Endothelial cell of umbilical vein (primary cell): ENCODE measurements at regions not wholly inside any gene's neighbourhood (a gene's known extent, or its start where the extent isn't known, plus 50 kb on each side); places are given as distances from the start of the nearest gene placed in this dataset.

Experiments
- BruUV-seq: library from RNA; stranded (reverse); fragments of 400-500 nt; replicated peaks from 2 replicates; lab custom pipeline; 2021; lab: Mats Ljungman, UMichigan
- CTCF ChIA-PET: fragments of 300-600, 350-600 bp; sonication (Branson Sonifier 250); formaldehyde crosslinking; loops from one replicate; lab custom pipeline; 2021; ENCODE audit warnings: antibody characterized with exemption, inconsistent platforms; lab: Charles Lee
- POLR2A ChIA-PET: fragments of 300-600, 350-600 bp; sonication (Branson Sonifier 250); formaldehyde crosslinking; loops from one replicate; lab custom pipeline; 2021; ENCODE audit warnings: antibody characterized with exemption, inconsistent platforms; lab: Charles Lee
- DNase-seq: peaks from one replicate; pipeline ENCODE4 v3.0.0-alpha.2; 2011; ENCODE audit warnings: low read depth, low spot score
- FAIRE-seq: peaks from 2 replicates; lab custom pipeline; 2011; peaks lifted over from hg19 to GRCh38; lab: Jason Lieb, UNC
- H2AFZ ChIP-seq: 2 replicates; pipeline ENCODE4 v1.6.0; 2012; ENCODE audit warnings: low read depth, low read length, control low read depth, inconsistent platforms
- H3K27ac ChIP-seq: 2 replicates; pipeline ENCODE4 v1.5.1; 2011; ENCODE audit warnings: low read depth, mild to moderate bottlenecking, control low read depth, low read length, moderate library complexity; ENCODE audit not compliant: insufficient read depth
- H3K27me3 ChIP-seq, 2 experiments: 2 replicates each; pipeline versions ENCODE4 v1.6.0 to v1.6.1; 2011; ENCODE audit warnings: low read length in 2 of 2, mixed read lengths in 1 of 2; ENCODE audit not compliant: control insufficient read depth in 2 of 2, insufficient read depth in 2 of 2
- H3K36me3 ChIP-seq, 2 experiments: 2 replicates in 1 of 2; 3 replicates in 1 of 2; pipeline ENCODE4 v1.5.1; 2011; ENCODE audit warnings: low read length in 2 of 2, mild to moderate bottlenecking in 1 of 2, moderate library complexity in 1 of 2; ENCODE audit not compliant: control insufficient read depth in 2 of 2, insufficient read depth in 2 of 2; ENCODE audit errors: extremely low read depth in 1 of 2
- H3K4me1 ChIP-seq: 3 replicates; pipeline ENCODE4 v1.5.1; 2011; ENCODE audit warnings: mild to moderate bottlenecking, low read length; ENCODE audit not compliant: control insufficient read depth, insufficient read depth; ENCODE audit errors: extremely low read depth
- H3K4me2 ChIP-seq: 2 replicates; pipeline ENCODE4 v1.6.1; 2011; ENCODE audit warnings: low read length, control low read depth, mixed read lengths; ENCODE audit not compliant: insufficient read depth
- H3K4me3 ChIP-seq, 3 experiments: fragments of 200-600 bp in 1 of 3; sonication (generic), shearing (Covaris generic) in 1 of 3; replicated peaks in 1 of 3; 2 replicates each; pipeline ENCODE4 v1.5.1; 2011 to 2016; ENCODE audit warnings: control low read depth in 3 of 3, low read length in 3 of 3, mild to moderate bottlenecking in 2 of 3, inconsistent platforms in 1 of 3, low read depth in 1 of 3, moderate library complexity in 1 of 3; ENCODE audit not compliant: insufficient read depth in 1 of 3
- H3K79me2 ChIP-seq: 2 replicates; pipeline ENCODE4 v1.6.0; 2012; ENCODE audit warnings: low read length, inconsistent platforms; ENCODE audit not compliant: control insufficient read depth, insufficient read depth
- H3K9ac ChIP-seq: replicated peaks from 2 replicates; pipeline ENCODE3; 2011; ENCODE audit warnings: low read length, control low read depth; ENCODE audit not compliant: insufficient read depth; ENCODE audit errors: extremely low read depth
- H3K9me1 ChIP-seq: replicated peaks from 3 replicates; pipeline ENCODE4 v1.6.0; 2011; ENCODE audit warnings: mild to moderate bottlenecking, low read length; ENCODE audit not compliant: control insufficient read depth, insufficient read depth; ENCODE audit errors: extremely low read depth
- H3K9me3 ChIP-seq: replicated peaks from 2 replicates; pipeline ENCODE4 v1.5.1; 2012; ENCODE audit warnings: low read length, inconsistent platforms; ENCODE audit not compliant: control insufficient read depth, insufficient read depth
- H4K20me1 ChIP-seq: replicated peaks from 2 replicates; pipeline ENCODE3; 2011; ENCODE audit warnings: mild to moderate bottlenecking, low read length; ENCODE audit not compliant: control insufficient read depth, insufficient read depth; ENCODE audit errors: extremely low read depth
- EZH2 ChIP-seq: IDR thresholded peaks from 2 replicates; pipeline ENCODE4 v1.6.1; 2012; ENCODE audit warnings: borderline replicate concordance, low read depth, mild to moderate bottlenecking, moderate library complexity, low read length, inconsistent platforms; ENCODE audit not compliant: severe bottlenecking
- FOS ChIP-seq: IDR thresholded peaks from 2 replicates; pipeline ENCODE4 v1.6.1; 2011; ENCODE audit warnings: mild to moderate bottlenecking, low read length, moderate library complexity, borderline replicate concordance; ENCODE audit not compliant: insufficient read depth
- GATA2 ChIP-seq: IDR thresholded peaks from 2 replicates; pipeline ENCODE4 v1.7.0; 2011; ENCODE audit warnings: low read depth, mild to moderate bottlenecking, moderate library complexity, mixed read lengths, low read length; ENCODE audit not compliant: insufficient read length, insufficient read depth
- JUN ChIP-seq: IDR thresholded peaks from 2 replicates; pipeline ENCODE4 v1.6.1; 2011; ENCODE audit warnings: borderline replicate concordance, low read depth; ENCODE audit not compliant: insufficient read length, insufficient read depth
- MYC ChIP-seq: IDR thresholded peaks from one replicate; pipeline ENCODE4 v1.6.1; 2011; ENCODE audit warnings: mild to moderate bottlenecking, low read depth, low read length
- POLR2A ChIP-seq: IDR thresholded peaks from 2 replicates; pipeline ENCODE4 v1.6.1; 2012; ENCODE audit warnings: low read depth, mild to moderate bottlenecking, control low read depth, low read length
- POLR2AphosphoS5 ChIP-seq: IDR thresholded peaks from 2 replicates; pipeline ENCODE4 v1.6.1; 2012; ENCODE audit warnings: low read depth, mild to moderate bottlenecking, control low read depth, low read length, moderate library complexity; ENCODE audit not compliant: insufficient read depth
- dilution Hi-C: fragments of 300-500 bp; cut with MboI; formaldehyde crosslinking; loops from one replicate; pipeline ENCODE4 v1.15.0; 2019; ENCODE audit warnings: low sequenced_read_pairs; ENCODE audit not compliant: extremely low pct_ligation_motif_present
- intact Hi-C: fragments of 100-400 bp; cut with micrococcal nuclease; formaldehyde crosslinking; loops from one replicate; pipeline ENCODE4 v1.10.0; 2022
- TF ChIP-seq, protein P1 (sequence below): IDR thresholded peaks from 2 replicates; pipeline ENCODE4 v1.6.1; 2011; ENCODE audit not compliant: insufficient read depth, insufficient read length
- TF ChIP-seq, protein P2 (sequence below), 2 donors: IDR thresholded peaks; 1 replicate in 1 of 2; 2 replicates in 1 of 2; pipeline ENCODE4 v1.5.1; 2011; ENCODE audit warnings: low read length in 2 of 2, mild to moderate bottlenecking in 2 of 2, moderate library complexity in 2 of 2, control low read depth in 1 of 2, inconsistent platforms in 1 of 2, low read depth in 1 of 2; ENCODE audit not compliant: insufficient read depth in 1 of 2; ENCODE audit errors: extremely low read depth in 1 of 2

DNA sequence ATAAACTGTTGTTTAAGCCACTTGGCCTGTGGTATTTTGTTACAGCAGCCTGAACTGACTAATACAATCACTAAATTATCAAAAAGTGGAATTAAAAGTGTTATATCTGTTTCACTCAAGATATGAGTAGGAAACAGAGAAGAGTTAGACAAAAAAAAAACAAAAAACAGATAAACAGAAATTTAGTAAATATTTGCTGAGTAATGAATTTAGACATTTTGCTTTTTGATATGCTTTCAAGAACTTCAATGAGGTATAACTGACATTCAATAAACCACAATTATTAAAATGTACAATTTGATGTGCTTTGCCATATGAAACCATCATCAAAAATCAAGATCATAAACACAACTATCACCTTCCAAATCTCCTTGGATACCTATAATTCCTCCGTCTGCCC, 369.2 kb downstream of the PAX1 start:
- Histone ChIP-seq H3K4me3 (no peak overlapping the region), H3K27ac (no peak overlapping the region), H3K79me2 (no peaks in the 10 kb centered on the region), H3K4me1 (no peaks in the 10 kb centered on the region), H2AFZ (no peak overlapping the region), H3K9me1 (no peaks in the 10 kb centered on the region), H3K9me3 (peaks cover 2% of the 10 kb centered on the region), H4K20me1 (no peaks in the 10 kb centered on the region), H3K4me2 (no peak overlapping the region), H3K9ac (no peak overlapping the region), H3K27me3 (no peaks in the 10 kb centered on the region), H3K36me3 (no peaks in the 10 kb centered on the region)
- dilution Hi-C loops = no loop called here
- POLR2A ChIA-PET = no interaction called here
- FAIRE-seq (no peak), DNase-seq (no peak)
- no TSS peak for BruUV-seq
- intact Hi-C loops = no loop called here
- CTCF ChIA-PET = no interaction called here
- TF ChIP-seq MYC = no peak
- TF ChIP-seq JUN = no peak
- TF ChIP-seq, protein P1, sequence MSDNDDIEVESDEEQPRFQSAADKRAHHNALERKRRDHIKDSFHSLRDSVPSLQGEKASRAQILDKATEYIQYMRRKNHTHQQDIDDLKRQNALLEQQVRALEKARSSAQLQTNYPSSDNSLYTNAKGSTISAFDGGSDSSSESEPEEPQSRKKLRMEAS = no peak
- no peak for TF ChIP-seq GATA2
- TF ChIP-seq FOS = no peak
- no peak for TF ChIP-seq POLR2AphosphoS5
- TF ChIP-seq POLR2A = no peak
- TF ChIP-seq, protein P2, sequence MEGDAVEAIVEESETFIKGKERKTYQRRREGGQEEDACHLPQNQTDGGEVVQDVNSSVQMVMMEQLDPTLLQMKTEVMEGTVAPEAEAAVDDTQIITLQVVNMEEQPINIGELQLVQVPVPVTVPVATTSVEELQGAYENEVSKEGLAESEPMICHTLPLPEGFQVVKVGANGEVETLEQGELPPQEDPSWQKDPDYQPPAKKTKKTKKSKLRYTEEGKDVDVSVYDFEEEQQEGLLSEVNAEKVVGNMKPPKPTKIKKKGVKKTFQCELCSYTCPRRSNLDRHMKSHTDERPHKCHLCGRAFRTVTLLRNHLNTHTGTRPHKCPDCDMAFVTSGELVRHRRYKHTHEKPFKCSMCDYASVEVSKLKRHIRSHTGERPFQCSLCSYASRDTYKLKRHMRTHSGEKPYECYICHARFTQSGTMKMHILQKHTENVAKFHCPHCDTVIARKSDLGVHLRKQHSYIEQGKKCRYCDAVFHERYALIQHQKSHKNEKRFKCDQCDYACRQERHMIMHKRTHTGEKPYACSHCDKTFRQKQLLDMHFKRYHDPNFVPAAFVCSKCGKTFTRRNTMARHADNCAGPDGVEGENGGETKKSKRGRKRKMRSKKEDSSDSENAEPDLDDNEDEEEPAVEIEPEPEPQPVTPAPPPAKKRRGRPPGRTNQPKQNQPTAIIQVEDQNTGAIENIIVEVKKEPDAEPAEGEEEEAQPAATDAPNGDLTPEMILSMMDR (IDR thresholded peaks at IDR 0.05; ENCODE audit: extremely low read depth in 1 of 2, insufficient read depth in 1 of 2, low read depth in 1 of 2, low read length in 2 of 2) = no peak
- TF ChIP-seq EZH2 = no peak
